ENCODE measurements at regions not wholly inside any gene's neighbourhood (a gene's known extent, or its start where the extent isn't known, plus 50 kb on each side); places are given as distances from the start of the nearest gene placed in this dataset.

GRCh38 chr11:121839781-121840180 lies 276.2 kb downstream of the BLID start:
- Histone ChIP-seq H2AFZ (ENCODE audit: low read length) (no peak overlapping the region), H3K9me3 (ENCODE audit: low read length) (no peaks in the 10 kb centered on the region), H3K27ac (ENCODE audit: low read depth, low read length, poor library complexity, severe bottlenecking) (no peak overlapping the region), H3K36me3 (ENCODE audit: insufficient read depth, low read length) (no peaks in the 10 kb centered on the region), H3K79me2 (ENCODE audit: insufficient read depth, low read depth, low read length) (no peaks in the 10 kb centered on the region), H3K4me1 (ENCODE audit: insufficient read depth, low read length, poor library complexity, severe bottlenecking) (no peaks in the 10 kb centered on the region), H3K4me2 (ENCODE audit: low read length) (no peak overlapping the region), H3K9me2 (ENCODE audit: insufficient read depth, low read length) (no peaks in the 10 kb centered on the region), H4K20me1 (ENCODE audit: insufficient read depth, low read length) (no peaks in the 10 kb centered on the region), H3K4me3 (ENCODE audit: low read depth, low read length, poor library complexity, severe bottlenecking) (no peak overlapping the region)
- intact Hi-C loops (cut with micrococcal nuclease; ENCODE audit: unreplicated experiment): no loop called here
- TF ChIP-seq EZH2phosphoT487 (IDR thresholded peaks at IDR 0.05; ENCODE audit: borderline replicate concordance, low read depth, low read length) (no peak), CTCF (conservative IDR thresholded peaks at IDR 0.05; ENCODE audit: low read length) (no peak)
- ChIA-PET POLR2A (interaction anchor here (0.6 kb wide), 2 partner anchors 134 to 414 kb away, joined by 3 read pairs; no protein-coding TSS in a partner anchor), CTCF (ENCODE audit: unreplicated experiment) (no interaction called here)
- no peak for DNase-seq (ENCODE audit: low spot score)
- BruUV-seq (replicated peaks): no TSS peak

GRCh38 chr11:121838571-121838970 lies 277.4 kb downstream of the BLID start:
- intact Hi-C loops (cut with micrococcal nuclease; ENCODE audit: unreplicated experiment): no loop called here
- H4K20me1 ChIP-seq (ENCODE audit: insufficient read depth, low read length): no peaks in the 10 kb centered on the region
- BruUV-seq (replicated peaks): no TSS peak
- H2AFZ ChIP-seq (ENCODE audit: low read length): no peak overlapping the region
- no peak overlapping the region for H3K27ac ChIP-seq (ENCODE audit: low read depth, low read length, poor library complexity, severe bottlenecking)
- H3K4me1 ChIP-seq (ENCODE audit: insufficient read depth, low read length, poor library complexity, severe bottlenecking): no peaks in the 10 kb centered on the region
- ChIA-PET CTCF (ENCODE audit: unreplicated experiment) (no interaction called here), POLR2A (no interaction called here)
- peaks cover 5% of the 10 kb centered on the region; the same call in 1 of the 2 replicates for H3K9me3 ChIP-seq (ENCODE audit: low read length)
- no peaks in the 10 kb centered on the region for H3K36me3 ChIP-seq (ENCODE audit: insufficient read depth, low read length)
- no peaks in the 10 kb centered on the region for H3K79me2 ChIP-seq (ENCODE audit: insufficient read depth, low read depth, low read length)
- DNase-seq (ENCODE audit: low spot score): no peak
- no peaks in the 10 kb centered on the region for H3K9me2 ChIP-seq (ENCODE audit: insufficient read depth, low read length)
- TF ChIP-seq EZH2phosphoT487 (IDR thresholded peaks at IDR 0.05; ENCODE audit: borderline replicate concordance, low read depth, low read length): no peak
- TF ChIP-seq CTCF (conservative IDR thresholded peaks at IDR 0.05; ENCODE audit: low read length): no peak
- H3K4me3 ChIP-seq (ENCODE audit: low read depth, low read length, poor library complexity, severe bottlenecking): no peak overlapping the region
- no peak overlapping the region for H3K4me2 ChIP-seq (ENCODE audit: low read length)

- POLR2A ChIA-PET: interaction anchor here (0.5 kb wide), 1 partner anchor 278 kb away, joined by 3 read pairs; no protein-coding TSS in a partner anchor
- Histone ChIP-seq H3K4me1 (ENCODE audit: insufficient read depth, low read length, poor library complexity, severe bottlenecking) (no peaks in the 10 kb centered on the region), H3K79me2 (ENCODE audit: insufficient read depth, low read depth, low read length) (no peaks in the 10 kb centered on the region), H3K4me2 (ENCODE audit: low read length) (no peak overlapping the region), H2AFZ (ENCODE audit: low read length) (no peak overlapping the region), H3K4me3 (ENCODE audit: low read depth, low read length, poor library complexity, severe bottlenecking) (no peak overlapping the region), H3K9me3 (ENCODE audit: low read length) (peaks cover 13% of the 10 kb centered on the region), H3K36me3 (ENCODE audit: insufficient read depth, low read length) (no peaks in the 10 kb centered on the region), H4K20me1 (ENCODE audit: insufficient read depth, low read length) (no peaks in the 10 kb centered on the region), H3K9me2 (ENCODE audit: insufficient read depth, low read length) (no peaks in the 10 kb centered on the region), H3K27ac (ENCODE audit: low read depth, low read length, poor library complexity, severe bottlenecking) (no peak overlapping the region)
- CTCF ChIA-PET (ENCODE audit: unreplicated experiment): no interaction called here
- intact Hi-C loops (cut with micrococcal nuclease; ENCODE audit: unreplicated experiment): no loop called here
- DNase-seq (ENCODE audit: low spot score): no peak
- BruUV-seq (replicated peaks): no TSS peak
- no peak for TF ChIP-seq CTCF (conservative IDR thresholded peaks at IDR 0.05; ENCODE audit: low read length)
- TF ChIP-seq EZH2phosphoT487 (IDR thresholded peaks at IDR 0.05; ENCODE audit: borderline replicate concordance, low read depth, low read length): no peak
These were observed 282.0 kb downstream of the BLID start for GRCh38 chr11:121833970-121834369.
